IMR-90 (cell line): ENCODE measurements at regions not wholly inside any gene's neighbourhood (a gene's known extent, or its start where the extent isn't known, plus 50 kb on each side); places are given as distances from the start of the nearest gene placed in this dataset.

Experiments used
- ATAC-seq: fragments of 200-7000 bp; cut with Tn5 transposase; 2 replicates; pipeline ENCODE4 v1.9.1; 2020; ENCODE audit warnings: low read depth, mild to moderate bottlenecking, moderate library complexity
- BruUV-seq: library from RNA; stranded (reverse); fragments of 400-500 nt; replicated peaks from 2 replicates; lab custom pipeline; 2021; lab: Mats Ljungman, UMichigan
- CTCF ChIA-PET: fragments of 300-600 bp; formaldehyde crosslinking; extraction: SDS; loops from one replicate; lab custom pipeline; 2021; ENCODE audit warnings: antibody characterized with exemption; lab: Yijun Ruan, JAX
- POLR2A ChIA-PET: fragments of 300-600 bp; sonication (Branson Sonifier 250); formaldehyde crosslinking; loops from one replicate; lab custom pipeline; 2022; ENCODE audit warnings: antibody characterized with exemption; ENCODE audit not compliant: unreplicated experiment; lab: Charles Lee
- DNase-seq: peaks from one replicate; pipeline ENCODE4 v3.0.0; 2013
- H2AFZ ChIP-seq: replicated peaks from 2 replicates; pipeline ENCODE3; 2013; ENCODE audit warnings: low read length, mild to moderate bottlenecking; ENCODE audit not compliant: poor library complexity
- H2AK5ac ChIP-seq: 2 replicates; pipeline ENCODE4 v1.6.1; 2013; ENCODE audit warnings: low read depth, low read length, inconsistent platforms
- H2AK9ac ChIP-seq: replicated peaks from 2 replicates; pipeline ENCODE3; 2013; ENCODE audit warnings: mild to moderate bottlenecking, low read depth, low read length, moderate library complexity; ENCODE audit not compliant: poor library complexity
- H2BK120ac ChIP-seq: 2 replicates; pipeline ENCODE4 v1.6.1; 2013; ENCODE audit warnings: low read depth, low read length, inconsistent platforms
- H2BK15ac ChIP-seq: 3 replicates; pipeline ENCODE4 v1.6.1; 2013; ENCODE audit warnings: low read depth, low read length, inconsistent platforms
- H2BK20ac ChIP-seq: 2 replicates; pipeline ENCODE4 v1.6.1; 2013; ENCODE audit warnings: low read depth, mild to moderate bottlenecking, inconsistent platforms, low read length, moderate library complexity
- H2BK5ac ChIP-seq: 2 replicates; pipeline ENCODE4 v1.6.1; 2013; ENCODE audit warnings: mild to moderate bottlenecking, low read depth, low read length, inconsistent platforms; ENCODE audit not compliant: poor library complexity, severe bottlenecking
- H3K14ac ChIP-seq: replicated peaks from 2 replicates; pipeline ENCODE4 v1.6.1; 2013; ENCODE audit warnings: low read depth, low read length, inconsistent platforms
- H3K18ac ChIP-seq: 2 replicates; pipeline ENCODE4 v1.6.1; 2013; ENCODE audit warnings: low read depth, low read length, control low read depth
- H3K23ac ChIP-seq: 2 replicates; pipeline ENCODE4 v1.6.1; 2013; ENCODE audit warnings: low read depth, low read length, inconsistent platforms
- H3K27ac ChIP-seq: 2 replicates; pipeline ENCODE4 v1.5.1; 2013; ENCODE audit warnings: mild to moderate bottlenecking, control low read depth, low read length; ENCODE audit not compliant: insufficient read depth
- H3K27me3 ChIP-seq: 2 replicates; pipeline ENCODE4 v1.6.1; 2013; ENCODE audit warnings: low read length; ENCODE audit not compliant: control insufficient read depth, insufficient read depth
- H3K36me3 ChIP-seq: 2 replicates; pipeline ENCODE4 v1.6.1; 2013; ENCODE audit warnings: low read length, mixed read lengths; ENCODE audit not compliant: control insufficient read depth, insufficient read depth
- H3K4ac ChIP-seq: 2 replicates; pipeline ENCODE4 v1.6.1; 2013; ENCODE audit warnings: low read depth, low read length, inconsistent platforms
- H3K4me1 ChIP-seq: 2 replicates; pipeline ENCODE4 v1.6.1; 2013; ENCODE audit warnings: low read length, mixed read lengths; ENCODE audit not compliant: control insufficient read depth, insufficient read depth
- H3K4me2 ChIP-seq: 2 replicates; pipeline ENCODE4 v1.6.1; 2013; ENCODE audit warnings: low read depth, mild to moderate bottlenecking, control low read depth, low read length, moderate library complexity
- H3K4me3 ChIP-seq: 2 replicates; pipeline ENCODE4 v1.5.1; 2013; ENCODE audit warnings: low read depth, mild to moderate bottlenecking, control low read depth, low read length, moderate library complexity; ENCODE audit not compliant: insufficient read depth
- H3K56ac ChIP-seq: 2 replicates; pipeline ENCODE4 v1.6.1; 2013; ENCODE audit warnings: low read length, inconsistent platforms; ENCODE audit not compliant: insufficient read depth; ENCODE audit errors: extremely low read depth
- H3K79me1 ChIP-seq, 2 experiments: 2 replicates each; pipeline ENCODE4 v1.6.1; 2013; ENCODE audit warnings: low read length in 2 of 2, inconsistent platforms in 1 of 2, low read depth in 1 of 2
- H3K9ac ChIP-seq: 2 replicates; pipeline ENCODE4 v1.6.1; 2013; ENCODE audit warnings: low read depth, low read length, control low read depth
- H3K9me1 ChIP-seq: 2 replicates; pipeline ENCODE4 v1.6.1; 2013; ENCODE audit warnings: low read length, inconsistent platforms; ENCODE audit not compliant: insufficient read depth
- H3K9me3 ChIP-seq: 2 replicates; pipeline ENCODE4 v1.6.1; 2013; ENCODE audit warnings: low read length; ENCODE audit not compliant: control insufficient read depth, insufficient read depth
- H4K20me1 ChIP-seq: 2 replicates; pipeline ENCODE4 v1.6.1; 2013; ENCODE audit warnings: low read length, inconsistent platforms; ENCODE audit not compliant: insufficient read depth
- H4K5ac ChIP-seq: 2 replicates; pipeline ENCODE4 v1.6.1; 2013; ENCODE audit warnings: mild to moderate bottlenecking, low read depth, low read length, control low read depth
- H4K8ac ChIP-seq, 2 experiments: 2 replicates each; pipeline ENCODE4 v1.6.1; 2013; ENCODE audit warnings: low read depth in 2 of 2, low read length in 2 of 2, control low read depth in 1 of 2, inconsistent platforms in 1 of 2
- H4K91ac ChIP-seq: 2 replicates; pipeline ENCODE4 v1.6.1; 2013; ENCODE audit warnings: low read depth, low read length, inconsistent platforms; ENCODE audit not compliant: insufficient read depth
- CHD1 ChIP-seq: IDR thresholded peaks from 2 replicates; pipeline ENCODE4 v1.6.1; 2012; ENCODE audit warnings: low read depth, low read length, improper control_type of control experiment
- CTCF ChIP-seq: conservative IDR thresholded peaks from 2 replicates; pipeline ENCODE4 v1.5.1; 2012; ENCODE audit warnings: mild to moderate bottlenecking, low read depth, low read length, improper control_type of control experiment
- FOS ChIP-seq: fragments of 150-350 bp; IDR thresholded peaks from 2 replicates; pipeline ENCODE4 v1.6.1; 2016; ENCODE audit warnings: low read depth, low read length
- MAZ ChIP-seq: IDR thresholded peaks from 2 replicates; pipeline ENCODE4 v1.6.1; 2012; ENCODE audit warnings: low read depth, mild to moderate bottlenecking, low read length, improper control_type of control experiment, moderate library complexity, borderline replicate concordance
- NFE2L2 ChIP-seq: fragments of 150-350 bp; IDR thresholded peaks from 2 replicates; pipeline ENCODE4 v1.6.1; 2016; ENCODE audit warnings: low read depth, mild to moderate bottlenecking, low read length
- POLR2A ChIP-seq: IDR thresholded peaks from 2 replicates; pipeline ENCODE4 v1.6.1; 2012; ENCODE audit warnings: mild to moderate bottlenecking, low read depth, low read length
- RAD21 ChIP-seq: IDR thresholded peaks from 2 replicates; pipeline ENCODE4 v1.6.1; 2012; ENCODE audit warnings: low read length, improper control_type of control experiment
- RFX5 ChIP-seq: IDR thresholded peaks from 2 replicates; pipeline ENCODE4 v1.8.0; 2012; ENCODE audit warnings: low read depth, mild to moderate bottlenecking, low read length, moderate library complexity
- SMC3 ChIP-seq: fragments of 150-350 bp; IDR thresholded peaks from 2 replicates; pipeline ENCODE4 v1.6.1; 2016; ENCODE audit warnings: low read depth, mild to moderate bottlenecking, antibody characterized with exemption, low read length, moderate library complexity
- WGBS, 2 experiments: methylation state at CpG; one replicate each; pipeline versions ENCODE4 v1.1.5 to v1.1.7; 2013; ENCODE audit warnings: missing lambda C conversion rate in 2 of 2; ENCODE audit not compliant: insufficient read length in 1 of 2; ENCODE audit errors: extremely low coverage in 2 of 2; 5-methylcytosine and 5-hydroxymethylcytosine counted together
- dilution Hi-C: fragments of 300-500 bp; cut with HindIII; formaldehyde crosslinking; loops from one replicate; pipeline ENCODE4 v1.14.3; 2018; ENCODE audit warnings: low sequenced_read_pairs; ENCODE audit not compliant: unreplicated experiment
- in situ Hi-C: fragments of 300-500 bp; cut with MboI; formaldehyde crosslinking; loops from 3 replicates; pipeline ENCODE4 v1.14.3; 2019; ENCODE audit warnings: low sequenced_read_pairs, inconsistent platforms, mixed read lengths
- intact Hi-C: fragments of 100-400 bp; cut with micrococcal nuclease; formaldehyde crosslinking; loops from 2 replicates; pipeline ENCODE4 v1.10.0; 2022

GRCh38 chr6:14062345-14063029 is 55.1 kb upstream of the CD83 start:
- no peak overlapping the region for H3K14ac ChIP-seq
- POLR2A ChIA-PET: no interaction called here
- H2BK15ac ChIP-seq: no peak overlapping the region
- no peak overlapping the region for H2AK5ac ChIP-seq
- H4K91ac ChIP-seq: no peak overlapping the region
- intact Hi-C loops: no loop called here
- H3K9me1 ChIP-seq: 0 out of 2 replicates have a peak, but pooled peaks cover under 1% of the 10 kb centered on the region
- H4K5ac ChIP-seq: no peak overlapping the region
- no peak overlapping the region for H3K9ac ChIP-seq
- ATAC-seq (no peak), DNase-seq (no peak)
- H3K27ac ChIP-seq: no peak overlapping the region
- H3K9me3 ChIP-seq: no peaks in the 10 kb centered on the region; the same call in 1 of the 2 replicates
- H4K20me1 ChIP-seq: no peaks in the 10 kb centered on the region
- in situ Hi-C loops: loop anchor here (5.0 to 10.0 kb wide), 2 partner anchors 150 to 268 kb away; no protein-coding TSS in a partner anchor
- H3K4me1 ChIP-seq: no peaks in the 10 kb centered on the region
- no peak overlapping the region for H2BK5ac ChIP-seq
- no peak overlapping the region for H3K18ac ChIP-seq
- H3K4me3 ChIP-seq: no peak overlapping the region
- TF ChIP-seq RAD21 (no peak), RFX5 (no peak), NFE2L2 (no peak), SMC3 (no peak), POLR2A (no peak), FOS (no peak), CTCF (no peak), MAZ (no peak), CHD1 (no peak)
- no peak overlapping the region for H2BK120ac ChIP-seq
- dilution Hi-C loops: no loop called here
- H3K23ac ChIP-seq: no peak overlapping the region
- no peak overlapping the region for H3K4ac ChIP-seq
- no peak overlapping the region for H2AFZ ChIP-seq
- 67% methylated on average over 2 of the region's 3 CpGs; no CpG with 5 or more reads in 1 of the 2 experiments for WGBS, 2 experiments
- no peaks in the 10 kb centered on the region for H3K79me1 ChIP-seq
- no peak overlapping the region for H3K4me2 ChIP-seq
- BruUV-seq: no TSS peak
- CTCF ChIA-PET: interaction anchor here (7.2 kb wide), 1 partner anchor 151 kb away, joined by 88 read pairs; no protein-coding TSS in a partner anchor
- H2BK20ac ChIP-seq: no peak overlapping the region
- peaks cover 9% of the 10 kb centered on the region for H3K27me3 ChIP-seq
- H3K56ac ChIP-seq: no peak overlapping the region
- no peak overlapping the region for H4K8ac ChIP-seq
- no peak overlapping the region for H2AK9ac ChIP-seq
- H3K36me3 ChIP-seq: no peaks in the 10 kb centered on the region
